DOHH2 (cell line): ENCODE measurements at regions not wholly inside any gene's neighbourhood (a gene's known extent, or its start where the extent isn't known, plus 50 kb on each side); places are given as distances from the start of the nearest gene placed in this dataset.

Experiments used
- CTCF ChIP-seq: fragments of 200-600 bp; sonication (generic); IDR thresholded peaks from one replicate; pipeline ENCODE4 v1.5.1; 2014; ENCODE audit warnings: antibody characterized with exemption, mild to moderate bottlenecking, low read depth, low read length; ENCODE audit not compliant: poor library complexity, severe bottlenecking
- EZH2phosphoT487 ChIP-seq: fragments of 200-600 bp; sonication (generic); IDR thresholded peaks from 2 replicates; pipeline ENCODE4 v1.6.1; 2017; ENCODE audit warnings: borderline replicate concordance, mild to moderate bottlenecking, antibody characterized with exemption, low read length, moderate library complexity, mixed read lengths

GRCh38 chr6:28772480-28773381 is 151.1 kb downstream of the TRIM27 start:
- TF ChIP-seq CTCF: no peak
- no peak for TF ChIP-seq EZH2phosphoT487
